Left renal cortex interstitium (tissue), 4 donors: ENCODE measurements at regions not wholly inside any gene's neighbourhood (a gene's known extent, or its start where the extent isn't known, plus 50 kb on each side); places are given as distances from the start of the nearest gene placed in this dataset.

Source experiments
- DNase-seq, 4 donors: peaks; one replicate each; pipeline ENCODE4 v3.0.0-alpha.2; 2013; ENCODE audit warnings: low read depth in 4 of 4, low spot score in 2 of 4, missing footprints in 1 of 4

- no peak for DNase-seq
These were observed 89.1 kb upstream of the NANOS1 start for GRCh38 chr10:118940386-118940785.

GRCh38 chr10:118943253-118943652 lies 86.3 kb upstream of the NANOS1 start:
- no peak for DNase-seq

GRCh38 chr10:118944959-118945633 lies 84.4 kb upstream of the NANOS1 start:
- DNase-seq: no peak

GRCh38 chr10:118948786-118949185 lies 80.7 kb upstream of the NANOS1 start:
- no peak for DNase-seq

- no peak for DNase-seq
These were observed 79.3 kb upstream of the NANOS1 start for GRCh38 chr10:118950190-118950680.

GRCh38 chr10:118950997-118951637 lies 78.4 kb upstream of the NANOS1 start:
- no peak for DNase-seq

GRCh38 chr10:118952493-118953295 lies 76.8 kb upstream of the NANOS1 start:
- no peak for DNase-seq

- DNase-seq: no peak
These were observed 75.7 kb upstream of the NANOS1 start for GRCh38 chr10:118953598-118954393.

- no peak for DNase-seq
These were observed 74.0 kb upstream of the NANOS1 start for GRCh38 chr10:118955531-118955930.

- no peak for DNase-seq
These were observed 73.3 kb upstream of the NANOS1 start for GRCh38 chr10:118955951-118956801.

- DNase-seq: no peak
These were observed 72.6 kb upstream of the NANOS1 start for GRCh38 chr10:118956802-118957442.

GRCh38 chr10:118957443-118957825 lies 72.1 kb upstream of the NANOS1 start:
- DNase-seq: no peak

- no peak for DNase-seq
These were observed 71.5 kb upstream of the NANOS1 start for GRCh38 chr10:118957966-118958365.

GRCh38 chr10:118958559-118958958 lies 71.0 kb upstream of the NANOS1 start:
- DNase-seq: no peak

- DNase-seq: no peak
These were observed 70.3 kb upstream of the NANOS1 start for GRCh38 chr10:118958984-118959925.

GRCh38 chr10:118960157-118961090 lies 69.1 kb upstream of the NANOS1 start:
- DNase-seq: no peak

- DNase-seq: no peak
These were observed 68.1 kb upstream of the NANOS1 start for GRCh38 chr10:118961436-118961835.
